ENCODE measurements at regions not wholly inside any gene's neighbourhood (a gene's known extent, or its start where the extent isn't known, plus 50 kb on each side); places are given as distances from the start of the nearest gene placed in this dataset.

GRCh38 chr1:228978484-228979324 lies 243.4 kb downstream of the RHOU start:
- TF ChIP-seq CTCF (IDR thresholded peaks at IDR 0.05; ENCODE audit: extremely low read depth, missing control alignments): no peak
- DNase-seq (ENCODE audit: low spot score): no peak

DNA sequence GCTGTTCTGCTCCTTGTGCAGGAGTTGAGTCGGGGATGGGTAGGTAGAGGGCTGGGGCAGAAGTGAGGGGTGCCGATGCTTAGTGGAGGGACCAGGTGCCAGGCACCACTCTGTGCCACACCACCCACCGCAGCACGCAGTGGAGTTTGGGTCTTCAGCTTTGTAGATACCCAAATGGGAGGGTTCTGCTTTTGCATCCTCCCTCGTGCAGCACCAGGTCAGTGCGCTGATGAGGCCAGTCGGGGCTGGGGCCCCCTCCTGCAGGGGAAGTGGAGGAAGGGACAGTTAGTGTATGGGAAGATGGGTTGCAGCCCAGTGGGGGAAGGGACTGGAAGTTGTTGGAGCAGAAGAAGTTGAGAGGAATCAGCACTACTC lies 244.0 kb downstream of the RHOU start:
- DNase-seq (ENCODE audit: low spot score): no peak
- no peak for TF ChIP-seq CTCF (IDR thresholded peaks at IDR 0.05; ENCODE audit: extremely low read depth, missing control alignments)

GRCh38 chr1:228979774-228980173 lies 244.5 kb downstream of the RHOU start:
- no peak for TF ChIP-seq CTCF (IDR thresholded peaks at IDR 0.05; ENCODE audit: extremely low read depth, missing control alignments)

GRCh38 chr1:228980232-228980937 lies 245.1 kb downstream of the RHOU start:
- TF ChIP-seq CTCF (IDR thresholded peaks at IDR 0.05; ENCODE audit: extremely low read depth, missing control alignments): no peak
- no peak for DNase-seq (ENCODE audit: low spot score)

More at GRCh38 chr1:228979774-228980173, 244.5 kb downstream of the RHOU start:
- no peak for DNase-seq (ENCODE audit: low spot score)

DNA sequence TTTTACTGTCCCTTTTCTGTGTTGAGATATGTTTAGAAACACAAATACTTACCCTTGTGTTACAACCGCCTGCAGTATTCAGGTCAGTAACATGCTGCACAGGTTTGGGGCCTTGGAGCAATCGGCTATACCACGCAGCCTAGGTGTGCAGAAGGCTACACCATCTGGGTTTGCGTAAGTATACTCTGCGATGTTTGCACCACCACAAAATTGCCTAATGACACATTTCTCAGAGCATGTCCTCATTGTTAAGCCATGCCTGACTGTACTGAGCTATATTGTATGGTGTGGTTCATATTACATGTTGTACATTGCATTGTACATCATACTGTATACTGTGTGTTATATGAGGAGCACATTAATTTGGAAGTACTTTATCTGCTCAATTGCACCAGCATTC lies 247.4 kb downstream of the RHOU start:
- no peak for TF ChIP-seq CTCF (IDR thresholded peaks at IDR 0.05; ENCODE audit: extremely low read depth, missing control alignments)
- no peak for DNase-seq (ENCODE audit: low spot score)

- TF ChIP-seq CTCF (IDR thresholded peaks at IDR 0.05; ENCODE audit: extremely low read depth, missing control alignments): no peak
- no peak for DNase-seq (ENCODE audit: low spot score)
Measured at GRCh38 chr1:228983231-228983660, 248.0 kb downstream of the RHOU start.

GRCh38 chr1:228983661-228984060 lies 248.4 kb downstream of the RHOU start:
- no peak for DNase-seq (ENCODE audit: low spot score)
- TF ChIP-seq CTCF (IDR thresholded peaks at IDR 0.05; ENCODE audit: extremely low read depth, missing control alignments): no peak

Measured in GM20000 (cell line).